SK-N-SH treated with all-trans-retinoic acid at 6 μM for 48 hours (cell line): ENCODE measurements at regions not wholly inside any gene's neighbourhood (a gene's known extent, or its start where the extent isn't known, plus 50 kb on each side); places are given as distances from the start of the nearest gene placed in this dataset.

Experiments used
- ATAC-seq: fragments of 200-7000 bp; cut with Tn5 transposase; 3 replicates; pipeline ENCODE4 v1.9.1; 2020; ENCODE audit warnings: mild to moderate bottlenecking, moderate library complexity
- ARNTL ChIP-seq: fragments of 450-650 bp; formaldehyde crosslinking; IDR thresholded peaks from 2 replicates; pipeline ENCODE4 v1.5.0; 2020; ENCODE audit warnings: low read depth, mild to moderate bottlenecking, moderate library complexity, borderline replicate concordance
- BACH2 ChIP-seq: fragments of 250-450 bp; sonication (Bioruptor Pico); IDR thresholded peaks from 2 replicates; pipeline ENCODE4 v1.9.0; 2021; ENCODE audit warnings: mild to moderate bottlenecking, borderline replicate concordance
- CSDC2 ChIP-seq: fragments of 250-450 bp; sonication (Bioruptor Pico); IDR thresholded peaks from 2 replicates; pipeline ENCODE4 v1.5.0; 2020; ENCODE audit warnings: mild to moderate bottlenecking, moderate library complexity
- ESRRG ChIP-seq: fragments of 250-450 bp; sonication (Bioruptor Pico); IDR thresholded peaks from 2 replicates; pipeline ENCODE4 v1.6.1; 2021; ENCODE audit warnings: mild to moderate bottlenecking
- GLIS3 ChIP-seq: fragments of 250-450 bp; sonication (Bioruptor Pico); IDR thresholded peaks from 2 replicates; pipeline ENCODE4 v1.5.0; 2020; ENCODE audit warnings: mild to moderate bottlenecking, moderate library complexity
- OSR1 ChIP-seq: fragments of 250-450 bp; sonication (Bioruptor Pico); IDR thresholded peaks from 2 replicates; pipeline ENCODE4 v1.8.0; 2022; ENCODE audit warnings: moderate library complexity, mild to moderate bottlenecking, inconsistent platforms
- PPARA ChIP-seq: fragments of 250-450 bp; sonication (Bioruptor Pico); IDR thresholded peaks from 2 replicates; pipeline ENCODE4 v1.5.0; 2020; ENCODE audit warnings: mild to moderate bottlenecking, borderline replicate concordance
- RARB ChIP-seq: fragments of 250-450 bp; sonication (Bioruptor Pico); IDR thresholded peaks from 2 replicates; pipeline ENCODE4 v1.8.0; 2021; ENCODE audit warnings: mild to moderate bottlenecking, moderate library complexity
- SNAI2 ChIP-seq: fragments of 250-450 bp; sonication (Bioruptor Pico); IDR thresholded peaks from 2 replicates; pipeline ENCODE4 v1.5.0; 2020; ENCODE audit warnings: mild to moderate bottlenecking, moderate library complexity
- TOX ChIP-seq: fragments of 250-450 bp; sonication (Bioruptor Pico); IDR thresholded peaks from 2 replicates; pipeline ENCODE4 v1.8.0; 2021; ENCODE audit warnings: mild to moderate bottlenecking, moderate library complexity, borderline replicate concordance
- ZFP3 ChIP-seq: fragments of 250-450 bp; sonication (Bioruptor Pico); IDR thresholded peaks from 2 replicates; pipeline ENCODE4 v1.5.0; 2020; ENCODE audit warnings: mild to moderate bottlenecking, moderate library complexity
- ZFP30 ChIP-seq: fragments of 450-650 bp; formaldehyde crosslinking; IDR thresholded peaks from 2 replicates; pipeline ENCODE4 v1.5.0; 2022; ENCODE audit warnings: mild to moderate bottlenecking, moderate library complexity
- ZNF565 ChIP-seq: fragments of 450-650 bp; formaldehyde crosslinking; conservative IDR thresholded peaks from 2 replicates; pipeline ENCODE4 v1.5.0; 2020; ENCODE audit warnings: low read depth, mild to moderate bottlenecking, moderate library complexity
- ZNF70 ChIP-seq: fragments of 450-650 bp; formaldehyde crosslinking; IDR thresholded peaks from 2 replicates; pipeline ENCODE4 v1.5.0; 2020; ENCODE audit warnings: mild to moderate bottlenecking, moderate library complexity
- TF ChIP-seq, protein P1 (sequence below): fragments of 250-450 bp; sonication (Bioruptor Pico); IDR thresholded peaks from 2 replicates; pipeline ENCODE4 v1.5.1; 2020; ENCODE audit warnings: low read depth, mild to moderate bottlenecking, moderate library complexity
- TF ChIP-seq, protein P2 (sequence below): fragments of 250-450 bp; sonication (Bioruptor Pico); IDR thresholded peaks from 2 replicates; pipeline ENCODE4 v1.8.0; 2021; ENCODE audit warnings: low read depth, mild to moderate bottlenecking, moderate library complexity, borderline replicate concordance
- TF ChIP-seq, protein P3 (sequence below): fragments of 250-450 bp; sonication (Bioruptor Pico); IDR thresholded peaks from 2 replicates; pipeline ENCODE4 v1.8.0; 2020; ENCODE audit warnings: mild to moderate bottlenecking, moderate library complexity, borderline replicate concordance
- TF ChIP-seq, protein P4 (sequence below): fragments of 250-450 bp; sonication (Bioruptor Pico); IDR thresholded peaks from 2 replicates; pipeline ENCODE4 v1.5.0; 2020; ENCODE audit warnings: mild to moderate bottlenecking, moderate library complexity

DNA sequence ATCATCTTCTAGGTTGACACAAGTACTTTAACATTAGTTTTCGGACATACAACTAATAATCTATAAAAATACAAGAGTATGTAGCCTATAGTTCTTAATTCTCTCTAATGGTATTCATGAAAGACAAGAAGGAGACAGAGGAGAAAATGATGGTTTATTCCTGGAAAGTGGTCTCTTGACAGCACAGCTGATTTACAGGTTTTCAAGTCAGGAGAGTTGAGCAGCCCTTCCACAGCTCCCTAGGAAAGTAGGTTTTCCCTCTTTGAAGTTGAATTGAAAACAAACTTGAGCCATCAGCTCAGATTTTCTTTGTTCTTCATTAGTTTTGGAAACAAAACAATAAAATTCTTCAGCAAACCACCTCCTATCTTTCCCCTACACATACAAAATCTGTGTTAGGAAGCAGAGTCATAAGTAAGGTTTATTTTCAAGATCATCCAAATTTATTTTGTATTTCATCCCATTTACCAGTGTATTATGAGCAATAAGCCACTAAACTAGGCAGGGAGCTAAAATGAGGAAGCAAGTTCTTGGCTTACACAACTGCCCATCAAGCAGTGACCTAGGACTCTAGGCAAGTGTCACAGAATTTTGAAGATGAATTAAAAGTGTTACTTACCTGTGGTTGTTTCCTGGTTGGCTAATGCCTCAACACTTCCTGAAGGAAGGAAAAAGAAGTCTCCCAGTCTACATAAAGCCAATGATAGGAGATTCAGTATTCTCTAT is 357.0 kb downstream of the BCAT1 start:
- TF ChIP-seq RARB (CRISPR knock-in tag) (no peak), ZFP3 (CRISPR knock-in tag) (no peak)
- TF ChIP-seq, protein P1, sequence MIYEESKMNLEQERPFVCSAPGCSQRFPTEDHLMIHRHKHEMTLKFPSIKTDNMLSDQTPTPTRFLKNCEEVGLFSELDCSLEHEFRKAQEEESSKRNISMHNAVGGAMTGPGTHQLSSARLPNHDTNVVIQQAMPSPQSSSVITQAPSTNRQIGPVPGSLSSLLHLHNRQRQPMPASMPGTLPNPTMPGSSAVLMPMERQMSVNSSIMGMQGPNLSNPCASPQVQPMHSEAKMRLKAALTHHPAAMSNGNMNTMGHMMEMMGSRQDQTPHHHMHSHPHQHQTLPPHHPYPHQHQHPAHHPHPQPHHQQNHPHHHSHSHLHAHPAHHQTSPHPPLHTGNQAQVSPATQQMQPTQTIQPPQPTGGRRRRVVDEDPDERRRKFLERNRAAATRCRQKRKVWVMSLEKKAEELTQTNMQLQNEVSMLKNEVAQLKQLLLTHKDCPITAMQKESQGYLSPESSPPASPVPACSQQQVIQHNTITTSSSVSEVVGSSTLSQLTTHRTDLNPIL (CRISPR knock-in tag): no peak

DNA sequence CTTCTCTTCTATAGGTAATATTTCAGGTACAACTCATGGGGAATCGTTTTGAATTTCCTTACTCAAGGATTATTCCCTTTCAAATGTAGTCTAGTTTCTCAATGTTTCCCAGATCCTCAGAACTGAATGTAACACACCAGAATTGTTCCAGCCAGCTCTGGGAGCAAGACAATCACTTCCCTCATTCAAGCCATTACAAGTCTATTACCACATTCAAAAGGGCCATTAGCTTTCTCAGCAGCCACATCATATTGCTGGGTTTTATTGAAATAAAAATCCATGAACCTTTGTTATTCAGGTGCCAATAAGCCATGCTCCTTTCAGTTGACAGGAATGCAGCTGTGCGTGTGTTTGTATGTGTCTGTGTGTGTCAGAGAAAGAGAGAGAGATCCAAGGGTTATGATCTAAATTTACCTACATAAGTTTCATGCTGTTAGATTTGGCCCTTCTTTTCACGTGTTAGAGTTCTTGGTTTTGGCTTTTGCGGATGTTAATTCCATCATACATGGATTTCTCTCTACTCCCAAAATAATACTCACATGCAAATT is 357.7 kb downstream of the BCAT1 start:
- TF ChIP-seq ZNF70 (CRISPR knock-in tag) (no peak), ZFP3 (CRISPR knock-in tag) (no peak), SNAI2 (CRISPR knock-in tag) (no peak), ZNF565 (CRISPR knock-in tag) (no peak), RARB (CRISPR knock-in tag) (no peak), ARNTL (no peak)
- TF ChIP-seq, protein P2, sequence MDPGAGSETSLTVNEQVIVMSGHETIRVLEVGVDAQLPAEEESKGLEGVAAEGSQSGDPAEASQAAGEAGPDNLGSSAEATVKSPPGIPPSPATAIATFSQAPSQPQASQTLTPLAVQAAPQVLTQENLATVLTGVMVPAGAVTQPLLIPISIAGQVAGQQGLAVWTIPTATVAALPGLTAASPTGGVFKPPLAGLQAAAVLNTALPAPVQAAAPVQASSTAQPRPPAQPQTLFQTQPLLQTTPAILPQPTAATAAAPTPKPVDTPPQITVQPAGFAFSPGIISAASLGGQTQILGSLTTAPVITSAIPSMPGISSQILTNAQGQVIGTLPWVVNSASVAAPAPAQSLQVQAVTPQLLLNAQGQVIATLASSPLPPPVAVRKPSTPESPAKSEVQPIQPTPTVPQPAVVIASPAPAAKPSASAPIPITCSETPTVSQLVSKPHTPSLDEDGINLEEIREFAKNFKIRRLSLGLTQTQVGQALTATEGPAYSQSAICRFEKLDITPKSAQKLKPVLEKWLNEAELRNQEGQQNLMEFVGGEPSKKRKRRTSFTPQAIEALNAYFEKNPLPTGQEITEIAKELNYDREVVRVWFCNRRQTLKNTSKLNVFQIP: no peak
- TF ChIP-seq, protein P1 (CRISPR knock-in tag): no peak
- ATAC-seq: no peak

More for the DNA sequence above, 357.0 kb downstream of the BCAT1 start:
- no peak for ATAC-seq

DNA sequence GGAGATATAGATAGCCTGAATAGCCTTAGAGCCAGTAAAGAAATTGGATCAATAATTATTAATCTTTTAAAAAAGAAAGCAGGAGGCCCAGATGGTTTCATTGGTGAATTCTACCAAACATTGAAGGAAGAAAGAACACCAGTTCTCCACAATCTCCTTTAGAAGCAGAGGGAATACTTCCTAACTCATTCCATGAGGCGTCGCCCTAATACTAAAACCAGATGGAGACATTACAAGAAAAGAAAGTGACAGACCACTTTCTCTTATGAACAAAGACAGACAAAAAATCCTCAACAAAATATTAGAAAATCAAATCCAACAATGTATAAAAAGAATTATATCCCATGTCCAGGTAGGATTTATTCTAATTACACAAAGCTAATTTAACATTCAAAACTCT is 362.6 kb downstream of the BCAT1 start:
- no peak for ATAC-seq
- no peak for TF ChIP-seq ZNF70 (CRISPR knock-in tag)
- TF ChIP-seq ZFP3 (CRISPR knock-in tag): no peak
- TF ChIP-seq PPARA: no peak
- no peak for TF ChIP-seq BACH2 (CRISPR knock-in tag)
- TF ChIP-seq GLIS3: no peak
- TF ChIP-seq, protein P3, sequence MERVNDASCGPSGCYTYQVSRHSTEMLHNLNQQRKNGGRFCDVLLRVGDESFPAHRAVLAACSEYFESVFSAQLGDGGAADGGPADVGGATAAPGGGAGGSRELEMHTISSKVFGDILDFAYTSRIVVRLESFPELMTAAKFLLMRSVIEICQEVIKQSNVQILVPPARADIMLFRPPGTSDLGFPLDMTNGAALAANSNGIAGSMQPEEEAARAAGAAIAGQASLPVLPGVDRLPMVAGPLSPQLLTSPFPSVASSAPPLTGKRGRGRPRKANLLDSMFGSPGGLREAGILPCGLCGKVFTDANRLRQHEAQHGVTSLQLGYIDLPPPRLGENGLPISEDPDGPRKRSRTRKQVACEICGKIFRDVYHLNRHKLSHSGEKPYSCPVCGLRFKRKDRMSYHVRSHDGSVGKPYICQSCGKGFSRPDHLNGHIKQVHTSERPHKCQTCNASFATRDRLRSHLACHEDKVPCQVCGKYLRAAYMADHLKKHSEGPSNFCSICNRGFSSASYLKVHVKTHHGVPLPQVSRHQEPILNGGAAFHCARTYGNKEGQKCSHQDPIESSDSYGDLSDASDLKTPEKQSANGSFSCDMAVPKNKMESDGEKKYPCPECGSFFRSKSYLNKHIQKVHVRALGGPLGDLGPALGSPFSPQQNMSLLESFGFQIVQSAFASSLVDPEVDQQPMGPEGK (CRISPR knock-in tag): no peak
- TF ChIP-seq ARNTL: no peak
- no peak for TF ChIP-seq RARB (CRISPR knock-in tag)
- TF ChIP-seq CSDC2: no peak
- TF ChIP-seq TOX: no peak
- TF ChIP-seq OSR1 (CRISPR knock-in tag): no peak
- no peak for TF ChIP-seq ZNF565 (CRISPR knock-in tag)
- no peak for TF ChIP-seq ZFP30
- TF ChIP-seq, protein P4, sequence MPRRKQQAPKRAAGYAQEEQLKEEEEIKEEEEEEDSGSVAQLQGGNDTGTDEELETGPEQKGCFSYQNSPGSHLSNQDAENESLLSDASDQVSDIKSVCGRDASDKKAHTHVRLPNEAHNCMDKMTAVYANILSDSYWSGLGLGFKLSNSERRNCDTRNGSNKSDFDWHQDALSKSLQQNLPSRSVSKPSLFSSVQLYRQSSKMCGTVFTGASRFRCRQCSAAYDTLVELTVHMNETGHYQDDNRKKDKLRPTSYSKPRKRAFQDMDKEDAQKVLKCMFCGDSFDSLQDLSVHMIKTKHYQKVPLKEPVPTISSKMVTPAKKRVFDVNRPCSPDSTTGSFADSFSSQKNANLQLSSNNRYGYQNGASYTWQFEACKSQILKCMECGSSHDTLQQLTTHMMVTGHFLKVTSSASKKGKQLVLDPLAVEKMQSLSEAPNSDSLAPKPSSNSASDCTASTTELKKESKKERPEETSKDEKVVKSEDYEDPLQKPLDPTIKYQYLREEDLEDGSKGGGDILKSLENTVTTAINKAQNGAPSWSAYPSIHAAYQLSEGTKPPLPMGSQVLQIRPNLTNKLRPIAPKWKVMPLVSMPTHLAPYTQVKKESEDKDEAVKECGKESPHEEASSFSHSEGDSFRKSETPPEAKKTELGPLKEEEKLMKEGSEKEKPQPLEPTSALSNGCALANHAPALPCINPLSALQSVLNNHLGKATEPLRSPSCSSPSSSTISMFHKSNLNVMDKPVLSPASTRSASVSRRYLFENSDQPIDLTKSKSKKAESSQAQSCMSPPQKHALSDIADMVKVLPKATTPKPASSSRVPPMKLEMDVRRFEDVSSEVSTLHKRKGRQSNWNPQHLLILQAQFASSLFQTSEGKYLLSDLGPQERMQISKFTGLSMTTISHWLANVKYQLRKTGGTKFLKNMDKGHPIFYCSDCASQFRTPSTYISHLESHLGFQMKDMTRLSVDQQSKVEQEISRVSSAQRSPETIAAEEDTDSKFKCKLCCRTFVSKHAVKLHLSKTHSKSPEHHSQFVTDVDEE (CRISPR knock-in tag): no peak
- no peak for TF ChIP-seq ESRRG
- TF ChIP-seq, protein P2: no peak
